Astrocyte of the spinal cord (primary cell): ENCODE measurements at regions not wholly inside any gene's neighbourhood (a gene's known extent, or its start where the extent isn't known, plus 50 kb on each side); places are given as distances from the start of the nearest gene placed in this dataset.

ENCODE experiments used
- DNase-seq: peaks from one replicate; pipeline ENCODE4 v3.0.0; 2011; ENCODE audit warnings: low read depth, low spot score
- H3K4me3 ChIP-seq: 2 replicates; pipeline ENCODE4 v1.5.1; 2011; ENCODE audit warnings: low read depth, mild to moderate bottlenecking, low read length, moderate library complexity
- CTCF ChIP-seq: IDR thresholded peaks from 2 replicates; pipeline ENCODE4 v1.5.1; 2012; ENCODE audit warnings: low read depth, mild to moderate bottlenecking, low read length, inconsistent platforms
- in situ Hi-C: cut with HindIII; loops from 2 replicates; pipeline ENCODE4 v1.10.0; 2017; ENCODE audit warnings: low sequenced_read_pairs

- TF ChIP-seq CTCF, result no peak
These were observed 327.0 kb upstream of the PCDH9 start for GRCh38 chr13:67557118-67557517.

GRCh38 chr13:67554746-67555452, 324.8 kb upstream of the PCDH9 start:
- no peak for TF ChIP-seq CTCF
- in situ Hi-C loops, result no loop called here
- peak; percentile 62 for DNase-seq
- H3K4me3 ChIP-seq, result no peak overlapping the region

More at GRCh38 chr13:67557118-67557517, 327.0 kb upstream of the PCDH9 start:
- DNase-seq, result no peak
- in situ Hi-C loops, result no loop called here
- H3K4me3 ChIP-seq, result no peak overlapping the region

GRCh38 chr13:67554286-67554685, 324.1 kb upstream of the PCDH9 start:
- no peak for TF ChIP-seq CTCF
- no peak overlapping the region for H3K4me3 ChIP-seq
- no peak for DNase-seq
- in situ Hi-C loops, result no loop called here

GRCh38 chr13:67549331-67549730, 319.2 kb upstream of the PCDH9 start:
- TF ChIP-seq CTCF, result no peak
- in situ Hi-C loops, result no loop called here
- H3K4me3 ChIP-seq, result no peak overlapping the region
- DNase-seq, result peak; percentile 95

- TF ChIP-seq CTCF, result no peak
- H3K4me3 ChIP-seq, result no peak overlapping the region
- in situ Hi-C loops, result no loop called here
- peak; percentile 32 for DNase-seq
These were observed 308.8 kb upstream of the PCDH9 start for GRCh38 chr13:67538906-67539305.

- in situ Hi-C loops, result no loop called here
- H3K4me3 ChIP-seq, result no peak overlapping the region
- TF ChIP-seq CTCF, result no peak
- DNase-seq, result no peak
These were observed 290.8 kb upstream of the PCDH9 start for GRCh38 chr13:67520886-67521285.
